ENCODE measurements at regions not wholly inside any gene's neighbourhood (a gene's known extent, or its start where the extent isn't known, plus 50 kb on each side); places are given as distances from the start of the nearest gene placed in this dataset.
"Not testable (repeated sequence)": the region's sequence is repeated elsewhere in the genome, so short reads cannot be mapped to it uniquely, and the experiment has no call there.

- peak; percentile 83 for DNase-seq (ENCODE audit: low read depth)
Observed at GRCh38 chr1:114032271-114033215, 53.3 kb downstream of the OLFML3 start.

GRCh38 chr1:114033216-114033706 lies 54.0 kb downstream of the OLFML3 start:
- DNase-seq (ENCODE audit: low read depth), result no peak

DNA sequence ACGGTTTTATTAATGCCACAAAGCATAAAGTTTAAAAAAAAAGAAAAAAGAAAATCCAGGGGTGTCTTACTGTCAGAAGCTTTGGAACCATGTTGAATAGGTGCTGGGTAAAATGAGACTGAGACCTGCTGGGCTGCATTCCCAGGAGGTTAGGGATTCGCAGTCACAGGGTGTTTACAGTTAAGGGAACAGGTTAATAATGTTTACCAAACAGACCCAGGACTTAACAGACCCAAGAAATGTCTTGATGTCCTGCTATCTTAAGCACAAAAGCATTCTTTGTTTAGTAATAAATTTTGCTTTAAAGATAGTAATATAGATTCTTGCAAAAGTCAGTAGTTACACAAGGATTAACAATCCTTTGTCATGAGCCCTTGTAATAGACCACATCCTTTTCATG lies 54.7 kb downstream of the OLFML3 start:
- no peak for DNase-seq (ENCODE audit: low read depth)

- DNase-seq (ENCODE audit: low read depth), result no peak
Observed at GRCh38 chr1:114034567-114035303, 55.5 kb downstream of the OLFML3 start.

GRCh38 chr1:114035304-114035700 lies 56.0 kb downstream of the OLFML3 start:
- DNase-seq (ENCODE audit: low read depth), result no peak

DNA sequence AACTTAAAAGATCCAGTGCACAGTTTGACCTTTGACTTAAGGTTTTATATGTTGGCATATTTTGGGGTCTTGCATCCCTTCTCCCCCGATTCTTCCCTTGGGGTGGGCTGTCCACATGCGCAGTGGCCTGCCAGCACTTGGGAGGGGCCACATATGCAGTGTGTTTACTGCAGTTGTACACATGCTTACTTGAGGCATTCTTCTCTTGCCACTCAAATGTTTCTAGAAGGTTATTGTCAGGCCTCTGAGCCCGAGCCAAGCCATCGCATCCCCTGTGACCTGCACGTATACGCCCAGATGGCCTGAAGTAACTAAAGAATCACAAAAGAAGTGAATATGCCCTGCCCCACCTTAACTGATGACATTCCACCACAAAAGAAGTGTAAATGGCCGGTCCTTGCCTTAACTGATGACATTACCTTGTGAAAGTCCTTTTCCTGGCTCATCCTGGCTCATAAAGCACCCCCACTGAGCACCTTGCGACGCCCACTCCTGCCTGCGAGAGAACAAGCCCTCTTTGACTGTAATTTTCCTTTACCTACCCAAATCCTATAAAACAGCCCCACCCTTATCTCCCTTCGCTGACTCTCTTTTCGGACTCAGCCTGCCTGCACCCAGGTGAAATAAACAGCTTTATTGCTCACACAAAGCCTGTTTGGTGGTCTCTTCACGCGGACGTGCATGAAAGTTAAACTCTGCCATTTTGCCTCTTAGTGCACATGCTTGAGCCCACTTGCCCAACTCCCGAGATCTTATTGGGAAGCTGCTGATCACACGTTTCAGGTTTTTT lies 57.8 kb downstream of the OLFML3 start:
- DNase-seq (ENCODE audit: low read depth), result not testable (repeated sequence)

- no peak for DNase-seq (ENCODE audit: low read depth)
Observed at GRCh38 chr1:114037631-114037890, 58.3 kb downstream of the OLFML3 start.

DNA sequence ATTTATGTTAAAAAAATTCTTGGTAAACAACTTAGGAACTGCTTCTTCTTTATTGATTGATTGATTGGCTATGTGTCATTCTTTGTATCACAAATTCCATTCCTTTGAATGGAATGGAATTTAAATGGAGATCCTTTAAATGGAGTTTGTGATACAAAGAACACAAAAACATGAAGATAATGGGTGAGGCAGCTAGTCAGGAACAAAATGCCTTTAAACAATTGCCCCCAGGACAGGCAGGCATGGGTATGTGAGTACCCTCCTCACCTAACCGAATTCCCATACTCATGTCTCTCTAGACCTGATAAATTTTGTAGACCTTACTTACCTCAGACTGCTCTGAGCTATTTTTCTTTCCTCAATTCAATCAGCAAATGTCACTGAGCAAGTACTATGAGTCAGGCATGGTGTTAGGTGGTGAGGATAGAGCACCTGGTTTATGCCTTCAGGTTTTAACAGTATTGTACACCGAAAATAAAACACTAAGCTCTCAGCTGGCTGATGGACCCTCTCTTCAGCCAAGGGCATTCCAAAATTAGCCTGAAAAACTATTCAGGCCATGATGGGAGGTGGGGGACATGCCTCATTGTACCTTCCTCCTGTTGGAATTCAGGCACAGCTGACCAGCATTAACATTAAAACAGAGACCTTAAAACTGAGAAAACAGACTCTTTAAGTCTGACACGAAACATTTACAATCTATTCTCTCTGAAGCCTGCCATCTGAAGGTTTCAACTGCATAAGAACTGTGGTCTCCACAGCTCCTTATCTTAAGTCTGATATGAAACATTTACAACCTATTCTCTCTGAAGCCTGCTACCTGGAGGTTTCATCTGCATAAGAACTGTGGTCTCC lies 58.9 kb downstream of the OLFML3 start:
- DNase-seq (ENCODE audit: low read depth), result no peak

All from HS-5 (cell line).